ENCODE measurements at regions not wholly inside any gene's neighbourhood (a gene's known extent, or its start where the extent isn't known, plus 50 kb on each side); places are given as distances from the start of the nearest gene placed in this dataset.

DNA sequence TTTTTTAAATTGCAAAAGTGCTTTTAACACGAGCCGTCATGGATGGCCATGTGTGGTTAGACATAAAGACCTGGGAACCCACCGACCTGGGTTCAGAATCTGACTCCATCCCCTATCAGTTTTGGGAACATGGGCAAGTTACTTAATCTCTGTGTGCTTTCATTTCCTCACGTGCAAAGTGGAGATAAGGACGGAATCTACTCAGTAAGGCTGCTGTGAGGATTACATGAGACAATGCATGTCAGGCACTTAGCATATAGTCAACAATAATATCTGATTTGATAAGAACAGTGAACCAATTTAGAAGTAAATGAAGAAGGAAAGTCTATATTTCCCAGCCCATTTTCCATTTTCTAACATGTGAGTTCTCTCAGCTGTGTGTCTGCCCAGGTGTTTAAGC lies 235.4 kb downstream of the SUDS3 start:
- no peak for TF ChIP-seq EZH2 (IDR thresholded peaks at IDR 0.05; ENCODE audit: low read depth, low read length, severe bottlenecking)
- no peak for TF ChIP-seq ASH2L (IDR thresholded peaks at IDR 0.05; ENCODE audit: low read length)
- no peak for TF ChIP-seq CTCF (IDR thresholded peaks at IDR 0.05; ENCODE audit: control extremely low read depth in 1 of 3, insufficient read depth in 1 of 3, low read depth in 1 of 3, low read length in 3 of 3)
- no peak for TF ChIP-seq SP4 (IDR thresholded peaks at IDR 0.05; ENCODE audit: low read length)
- TF ChIP-seq ZNF274 (IDR thresholded peaks at IDR 0.05; ENCODE audit: borderline replicate concordance, extremely low read depth, low read length), result no peak
